ENCODE measurements at regions not wholly inside any gene's neighbourhood (a gene's known extent, or its start where the extent isn't known, plus 50 kb on each side); places are given as distances from the start of the nearest gene placed in this dataset.

DNA sequence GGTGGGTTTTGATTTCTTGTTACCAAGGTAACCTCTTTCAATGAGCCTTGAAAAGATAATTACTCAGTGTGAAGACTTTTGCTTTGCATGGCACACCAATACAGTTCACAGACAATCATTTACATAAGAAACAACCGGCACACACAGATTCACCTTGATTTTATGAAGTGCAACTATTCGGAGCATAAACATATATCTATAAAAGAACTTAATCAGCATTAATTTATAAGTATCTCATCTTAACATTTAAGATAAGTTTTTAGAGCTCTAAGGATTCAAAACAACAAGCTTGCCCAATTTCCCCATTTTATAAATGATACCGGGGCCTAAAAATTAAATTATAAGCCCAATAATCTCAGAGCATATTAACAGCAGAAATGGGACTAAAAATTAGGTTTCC lies 85.9 kb upstream of the PCSK2 start:
- DNase-seq, result peak; percentile 70

DNA sequence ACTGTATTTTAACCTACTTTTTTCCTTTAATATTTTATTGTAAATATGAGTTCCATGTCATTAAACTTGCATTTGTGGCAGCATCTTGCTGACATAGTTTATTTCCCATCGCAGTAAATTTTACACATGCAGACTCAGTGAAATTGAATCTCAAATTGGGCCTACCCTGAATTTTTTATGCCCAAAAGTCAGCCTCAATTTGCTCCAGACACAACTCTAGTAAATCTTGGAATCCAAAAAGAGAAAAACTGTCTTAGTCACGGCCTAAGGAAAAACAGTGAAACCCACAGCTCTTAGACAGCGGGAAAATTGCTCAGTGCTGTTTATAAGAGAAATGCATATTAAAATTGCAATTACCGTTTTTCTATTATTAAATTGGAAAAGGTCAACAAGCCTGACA lies 85.3 kb upstream of the PCSK2 start:
- no peak for DNase-seq

DNA sequence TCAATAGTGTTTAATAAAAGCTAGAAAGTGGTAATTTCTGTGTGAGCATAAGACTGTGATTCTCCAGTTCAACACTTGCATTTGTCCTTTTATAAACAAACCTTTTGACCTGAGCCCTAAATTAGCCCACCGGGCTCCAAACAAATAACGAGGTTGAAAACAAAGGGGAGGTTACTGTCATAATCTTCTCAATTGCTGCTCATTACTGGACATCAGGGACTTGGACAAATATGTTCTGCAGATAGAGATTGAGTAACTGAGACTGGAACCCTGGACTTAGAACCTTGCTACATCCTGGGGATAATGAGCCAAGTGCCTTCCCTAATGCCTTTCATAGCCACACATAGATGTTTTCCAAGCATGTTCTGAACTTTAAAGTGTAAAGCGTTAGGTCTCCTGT lies 84.2 kb upstream of the PCSK2 start:
- DNase-seq, result peak; percentile 69

DNA sequence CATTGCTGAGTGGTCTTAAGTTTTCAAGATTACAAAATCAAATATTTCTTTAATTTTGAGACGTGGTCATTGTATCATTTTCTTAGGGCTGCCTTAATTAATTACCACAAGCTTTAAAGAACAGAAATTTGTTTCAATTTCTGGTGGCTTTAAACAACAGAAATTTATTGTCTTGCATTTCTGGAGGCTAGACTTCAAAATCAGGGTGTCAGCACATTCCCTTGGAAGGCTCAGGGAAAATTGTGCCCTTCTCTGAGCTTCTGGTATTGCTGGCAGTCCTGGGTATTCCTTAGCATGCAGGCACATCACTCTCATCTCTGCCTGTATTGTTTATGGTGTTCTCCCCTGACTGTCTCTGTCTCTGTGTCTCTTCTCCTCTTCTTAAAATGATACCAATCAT lies 76.0 kb upstream of the PCSK2 start:
- no peak for DNase-seq

DNA sequence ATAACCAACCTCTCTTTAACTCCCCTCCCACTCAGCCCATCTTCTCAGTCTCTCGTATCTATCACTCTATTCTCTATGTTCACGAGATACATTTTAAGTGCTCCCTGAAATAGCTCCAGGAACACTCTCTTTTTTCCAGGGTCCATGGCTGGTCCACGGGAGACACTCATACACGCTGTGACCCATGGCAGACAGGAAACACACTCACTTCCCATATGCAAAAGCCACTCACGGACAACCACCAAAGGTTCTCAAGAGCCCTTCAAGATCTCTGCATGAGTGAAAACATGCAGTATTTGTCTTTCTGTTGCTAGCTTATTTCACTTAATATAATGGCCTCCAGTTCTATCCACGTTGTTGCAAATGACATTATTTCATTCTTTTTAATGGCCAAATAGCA lies 71.4 kb upstream of the PCSK2 start:
- DNase-seq, result no peak

DNA sequence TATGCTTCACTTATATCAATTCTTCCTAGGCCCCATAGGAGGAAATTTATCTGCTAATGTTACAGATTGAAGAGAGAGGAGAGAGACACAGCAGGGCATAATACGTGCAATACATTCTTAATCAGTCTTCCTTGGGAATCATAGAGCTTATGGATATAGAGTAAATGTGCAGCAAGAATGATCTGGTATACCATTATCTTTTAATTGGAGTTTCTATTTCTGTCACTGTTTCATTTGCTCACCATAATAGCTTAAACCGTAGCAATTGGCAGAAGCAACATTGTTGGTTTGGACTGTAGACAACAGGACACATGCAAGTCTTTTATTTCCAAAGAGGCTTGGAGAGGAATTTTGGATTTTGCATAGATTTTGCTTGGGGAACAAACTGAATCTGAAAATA lies 68.1 kb upstream of the PCSK2 start:
- DNase-seq, result no peak

DNA sequence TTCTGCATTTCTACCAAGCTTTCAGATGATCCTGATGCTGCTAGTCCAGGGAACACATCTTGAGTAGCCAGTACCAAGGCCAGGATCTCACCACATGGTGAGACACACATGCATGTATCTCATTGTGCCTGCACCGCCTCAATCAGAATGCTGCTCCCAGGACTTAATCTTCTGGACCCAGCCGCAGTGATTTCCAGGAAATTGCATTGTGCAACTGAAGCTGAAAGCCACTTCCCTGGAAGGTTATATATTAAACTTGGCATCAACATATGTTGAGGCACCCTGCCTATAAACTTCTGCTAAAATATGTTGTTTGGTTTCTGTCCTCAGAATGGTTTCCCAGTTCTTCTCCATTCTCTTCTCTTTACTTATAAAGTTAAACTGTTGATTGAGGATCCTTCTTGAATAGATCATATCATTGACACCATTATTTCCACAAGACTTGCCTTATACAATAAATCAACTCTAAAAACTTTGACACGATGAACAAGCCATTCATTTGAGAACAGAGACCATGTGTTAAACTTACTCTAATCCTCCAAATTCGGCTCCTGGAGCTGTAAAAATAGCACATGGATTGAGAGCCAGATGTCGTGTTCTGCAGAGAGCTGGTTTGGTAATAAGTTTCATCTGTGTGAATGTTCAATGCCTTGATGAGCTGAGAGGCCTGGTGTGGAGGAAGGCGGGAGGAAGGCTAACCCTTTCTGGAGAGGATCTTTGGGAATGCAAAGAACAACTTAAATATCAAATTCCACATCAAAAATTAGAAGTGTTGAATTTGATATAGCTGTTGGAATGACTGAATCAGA lies 65.0 kb upstream of the PCSK2 start:
- peak; percentile 16 for DNase-seq

DNA sequence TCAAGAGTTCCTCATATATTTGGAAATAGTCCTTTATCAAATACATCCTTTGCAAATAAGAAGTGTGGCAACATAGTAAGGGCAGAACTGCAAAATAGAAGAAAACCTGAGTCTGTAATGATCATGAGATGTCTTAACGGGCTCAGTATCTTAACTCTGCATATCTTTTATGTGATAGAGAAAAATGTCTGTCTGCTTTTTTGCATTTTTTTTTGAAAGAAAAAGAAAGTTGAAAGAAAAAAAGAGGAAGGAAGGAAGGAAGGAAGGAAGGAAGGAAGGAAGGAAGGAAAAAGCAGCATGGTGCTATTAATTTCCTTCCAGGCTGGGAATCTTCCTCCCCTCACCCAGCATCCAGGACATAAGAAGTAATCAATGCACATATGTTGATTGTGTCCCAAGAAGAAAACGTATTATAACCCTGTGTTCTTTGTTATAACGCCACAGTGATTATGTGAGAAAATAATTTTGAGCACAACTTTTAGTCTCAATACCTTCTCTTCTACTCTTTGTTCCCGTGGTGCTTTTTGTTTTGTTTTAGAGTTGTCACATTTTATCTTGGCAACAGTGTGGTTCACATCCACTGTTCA lies 58.7 kb upstream of the PCSK2 start:
- no peak for DNase-seq

DNA sequence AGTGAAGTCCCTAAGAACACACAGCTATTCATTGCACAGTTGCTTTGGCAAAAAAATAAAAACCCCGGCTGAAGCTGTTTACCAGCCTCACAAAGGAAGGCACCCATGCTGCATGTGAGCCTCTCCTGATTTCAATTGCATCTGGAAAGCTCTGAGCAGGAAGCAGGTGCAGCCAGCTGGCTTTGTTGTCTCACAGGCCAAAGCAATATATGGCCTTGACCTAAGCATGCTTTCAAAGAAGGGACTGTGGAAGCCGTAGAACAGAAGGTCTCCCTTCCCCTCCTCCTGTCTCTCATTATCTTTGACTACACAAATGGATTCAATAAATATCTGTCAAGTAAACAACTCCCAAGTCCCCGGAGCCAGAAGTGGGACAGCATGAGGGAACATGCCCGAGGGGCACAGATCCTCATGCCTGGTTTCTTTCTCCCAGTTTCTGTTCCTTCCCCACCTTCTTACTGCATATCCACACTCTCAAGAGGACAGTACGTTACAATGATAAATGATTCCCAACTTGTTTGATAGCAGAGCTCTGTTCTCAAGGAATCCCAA lies 57.2 kb upstream of the PCSK2 start:
- DNase-seq, result peak; percentile 99

DNA sequence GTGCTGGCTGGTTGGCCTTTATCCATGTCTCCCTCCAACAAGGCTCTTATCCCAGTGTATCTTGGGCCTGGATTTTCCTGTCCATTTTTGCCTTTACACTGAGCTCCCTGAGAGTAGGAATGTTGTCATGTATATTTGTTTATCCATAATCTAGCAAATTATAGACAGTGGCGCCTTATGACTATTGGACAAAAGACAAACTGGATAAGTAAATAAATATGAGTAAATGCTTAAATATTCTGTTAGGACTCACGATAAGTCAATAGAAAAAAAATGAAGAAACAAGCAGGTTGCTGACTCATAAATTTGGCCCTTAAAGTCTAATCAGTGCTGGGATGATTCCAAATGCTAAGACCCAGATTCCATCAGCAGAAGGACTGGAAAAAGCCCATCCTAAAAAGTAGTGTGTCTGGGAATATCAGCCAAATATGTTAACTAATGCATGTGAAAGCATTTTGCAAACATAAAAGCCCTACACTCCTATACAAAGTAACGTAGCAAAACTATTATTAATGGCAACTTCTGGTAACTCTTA lies 55.0 kb upstream of the PCSK2 start:
- DNase-seq, result peak; percentile 85

DNA sequence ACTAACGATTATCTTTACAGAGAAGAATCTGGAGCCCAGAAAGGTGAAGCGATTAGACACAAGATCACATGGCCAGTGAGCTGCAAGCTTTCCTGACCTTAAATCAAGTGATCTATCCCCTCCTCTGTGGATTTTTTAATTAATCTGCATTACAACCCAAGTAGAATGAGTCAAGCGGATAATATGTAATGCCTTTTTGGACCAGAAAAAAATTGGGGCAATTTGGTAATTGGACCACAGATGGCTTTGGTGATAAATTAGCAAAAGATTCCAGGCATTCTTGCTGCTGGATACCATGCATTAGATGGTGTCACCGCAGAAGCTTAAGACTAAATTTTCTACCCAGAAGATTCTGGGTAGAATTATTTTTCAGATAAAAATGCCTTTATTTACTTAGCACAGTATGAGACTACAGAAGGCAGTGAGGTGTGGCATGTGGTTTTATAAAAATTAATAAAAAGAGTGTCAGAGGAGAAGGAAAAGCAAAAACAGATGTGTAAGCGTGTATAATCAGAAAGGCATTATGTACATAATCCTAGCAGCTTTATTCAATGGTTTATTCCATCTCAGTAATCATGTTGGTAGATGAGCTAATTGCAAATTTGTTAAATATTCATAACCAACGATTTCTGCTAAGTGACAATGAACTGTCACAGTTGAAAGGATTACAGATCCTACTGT lies 53.9 kb upstream of the PCSK2 start:
- peak; percentile 56 for DNase-seq

All from NCI-H69 (cell line).